ENCODE measurements at regions not wholly inside any gene's neighbourhood (a gene's known extent, or its start where the extent isn't known, plus 50 kb on each side); places are given as distances from the start of the nearest gene placed in this dataset.

DNA sequence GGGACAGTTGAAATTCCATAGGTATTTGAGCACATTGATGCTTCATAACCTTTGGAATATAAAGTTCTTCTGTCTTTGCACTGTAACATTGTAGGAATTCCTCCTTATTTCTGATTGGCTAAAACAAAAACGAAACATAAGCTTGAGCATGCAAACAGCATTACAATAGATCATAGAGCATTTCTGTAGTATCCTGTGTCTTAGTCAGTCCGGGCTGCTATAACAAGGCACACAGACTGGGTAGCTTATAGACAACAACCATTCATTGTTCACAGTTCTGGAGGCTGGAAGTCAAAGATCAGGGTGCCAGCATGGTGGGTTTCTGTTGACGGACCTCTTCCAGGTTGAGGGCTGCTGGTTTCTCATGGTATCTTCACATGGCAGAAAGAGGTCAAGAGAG lies 188.7 kb upstream of the SOX21 start:
- no peak overlapping the region for H3K4me3 Mint-ChIP-seq
- Histone ChIP-seq H2BK5ac (ENCODE audit: insufficient read length, low read length) (no peak overlapping the region), H2BK120ac (ENCODE audit: low read depth, low read length, poor library complexity, severe bottlenecking) (no peak overlapping the region), H3K9me3 (ENCODE audit: control insufficient read depth, low read depth, low read length) (no peaks in the 10 kb centered on the region), H3K27ac (ENCODE audit: insufficient read length, low read depth, low read length) (no peak overlapping the region), H3K4me2 (ENCODE audit: insufficient read depth, insufficient read length, low read length) (no peak overlapping the region), H3K79me2 (ENCODE audit: insufficient read depth, low read length) (no peaks in the 10 kb centered on the region), H3K4ac (ENCODE audit: low read depth, low read length) (no peak overlapping the region), H3K23me2 (ENCODE audit: insufficient read length, low read depth, low read length, poor library complexity, severe bottlenecking) (no peaks in the 10 kb centered on the region), H2AK5ac (ENCODE audit: insufficient read length, low read length) (no peak overlapping the region), H3K18ac (ENCODE audit: insufficient read length, low read depth, low read length) (no peak overlapping the region), H3K79me1 (ENCODE audit: insufficient read depth, low read depth, low read length, poor library complexity, severe bottlenecking) (no peaks in the 10 kb centered on the region), H4K5ac (ENCODE audit: insufficient read length, low read depth, low read length) (no peak overlapping the region), H3K27me3 (ENCODE audit: insufficient read depth, low read length) (no peaks in the 10 kb centered on the region), H3K9ac (ENCODE audit: extremely low read depth, insufficient read length, low read length) (no peak overlapping the region), H3K23ac (ENCODE audit: insufficient read length, low read depth, low read length) (no peak overlapping the region), H3T11ph (ENCODE audit: low read length) (no peak overlapping the region), H2BK15ac (ENCODE audit: low read depth, low read length) (no peak overlapping the region), H2AFZ (ENCODE audit: low read length) (no peak overlapping the region), H4K91ac (ENCODE audit: insufficient read length, low read depth, low read length) (no peak overlapping the region), H3K4me1 (ENCODE audit: insufficient read depth, low read length) (no peaks in the 10 kb centered on the region), H4K8ac (replicated peaks; ENCODE audit: insufficient read length, low read depth, low read length) (no peak overlapping the region), H3K14ac (ENCODE audit: insufficient read depth, low read length) (no peak overlapping the region), H3K56ac (ENCODE audit: insufficient read length, low read depth, low read length) (no peak overlapping the region), H2BK12ac (ENCODE audit: insufficient read length, low read depth, low read length) (no peak overlapping the region), H2BK20ac (ENCODE audit: low read depth, low read length, poor library complexity, severe bottlenecking) (no peak overlapping the region), H4K20me1 (ENCODE audit: control insufficient read depth, insufficient read depth, insufficient read length) (no peaks in the 10 kb centered on the region)
- no CpG with 5 or more reads among the region's 3 CpGs for WGBS (ENCODE audit: extremely low coverage, insufficient read length, low lambda C conversion rate)
- no peaks in the 10 kb centered on the region for H3K36me3 Mint-ChIP-seq (ENCODE audit: insufficient read depth in 1 of 3, low read depth in 3 of 3)
- TF ChIP-seq, protein P1, sequence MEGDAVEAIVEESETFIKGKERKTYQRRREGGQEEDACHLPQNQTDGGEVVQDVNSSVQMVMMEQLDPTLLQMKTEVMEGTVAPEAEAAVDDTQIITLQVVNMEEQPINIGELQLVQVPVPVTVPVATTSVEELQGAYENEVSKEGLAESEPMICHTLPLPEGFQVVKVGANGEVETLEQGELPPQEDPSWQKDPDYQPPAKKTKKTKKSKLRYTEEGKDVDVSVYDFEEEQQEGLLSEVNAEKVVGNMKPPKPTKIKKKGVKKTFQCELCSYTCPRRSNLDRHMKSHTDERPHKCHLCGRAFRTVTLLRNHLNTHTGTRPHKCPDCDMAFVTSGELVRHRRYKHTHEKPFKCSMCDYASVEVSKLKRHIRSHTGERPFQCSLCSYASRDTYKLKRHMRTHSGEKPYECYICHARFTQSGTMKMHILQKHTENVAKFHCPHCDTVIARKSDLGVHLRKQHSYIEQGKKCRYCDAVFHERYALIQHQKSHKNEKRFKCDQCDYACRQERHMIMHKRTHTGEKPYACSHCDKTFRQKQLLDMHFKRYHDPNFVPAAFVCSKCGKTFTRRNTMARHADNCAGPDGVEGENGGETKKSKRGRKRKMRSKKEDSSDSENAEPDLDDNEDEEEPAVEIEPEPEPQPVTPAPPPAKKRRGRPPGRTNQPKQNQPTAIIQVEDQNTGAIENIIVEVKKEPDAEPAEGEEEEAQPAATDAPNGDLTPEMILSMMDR (conservative IDR thresholded peaks at IDR 0.05): no peak
- peaks cover 2 to 8% of the 10 kb centered on the region in 2 experiments; a peak in 2 of 4 replicates for H3K4me1 Mint-ChIP-seq
- DNase-seq: no peak
- no peaks in the 10 kb centered on the region for H3K27me3 Mint-ChIP-seq (ENCODE audit: low read depth)
- H3K9me3 Mint-ChIP-seq: no peaks in the 10 kb centered on the region
- no peak overlapping the region; a peak in 1 of 7 replicates for H3K27ac Mint-ChIP-seq

Measured in H9 (cell line).